DND-41 (cell line): ENCODE measurements at regions not wholly inside any gene's neighbourhood (a gene's known extent, or its start where the extent isn't known, plus 50 kb on each side); places are given as distances from the start of the nearest gene placed in this dataset.

Experiments used
- CTCF ChIP-seq: IDR thresholded peaks from 2 replicates; pipeline ENCODE4 v1.5.1; 2012; ENCODE audit warnings: borderline replicate concordance, low read length, moderate library complexity, mild to moderate bottlenecking; ENCODE audit not compliant: poor library complexity, severe bottlenecking; ENCODE audit errors: extremely low read depth
- EZH2 ChIP-seq: IDR thresholded peaks from 3 replicates; pipeline ENCODE4 v1.6.1; 2012; ENCODE audit warnings: borderline replicate concordance, low read depth, mild to moderate bottlenecking, moderate library complexity, low read length, inconsistent platforms; ENCODE audit not compliant: severe bottlenecking

GRCh38 chr11:112847568-112847967 is 113.7 kb upstream of the NCAM1 start:
- TF ChIP-seq CTCF (no peak), EZH2 (no peak)
